Cardiac fibroblast (primary cell): ENCODE measurements at regions not wholly inside any gene's neighbourhood (a gene's known extent, or its start where the extent isn't known, plus 50 kb on each side); places are given as distances from the start of the nearest gene placed in this dataset.

Experiments
- DNase-seq, 2 donors: peaks; one replicate each; pipeline versions ENCODE4 v3.0.0 to v3.0.0-alpha.2; 2010; ENCODE audit warnings: low read depth in 2 of 2
- H3K4me3 ChIP-seq, 2 donors: replicated peaks in 1 of 2; 1 replicate in 1 of 2; 2 replicates in 1 of 2; pipeline ENCODE4 v1.5.1; 2011; ENCODE audit warnings: low read depth in 2 of 2, low read length in 2 of 2, mild to moderate bottlenecking in 2 of 2, moderate library complexity in 1 of 2
- CTCF ChIP-seq: IDR thresholded peaks from one replicate; pipeline ENCODE4 v1.5.1; 2011; ENCODE audit warnings: low read depth, mild to moderate bottlenecking, low read length, inconsistent platforms

- DNase-seq: peak; percentile 56 to 77
- TF ChIP-seq CTCF: no peak
- no peak overlapping the region for H3K4me3 ChIP-seq
Measured at GRCh38 chr13:73913079-73913740, 221.0 kb downstream of the KLF12 start.

- no peak overlapping the region for H3K4me3 ChIP-seq
- no peak for DNase-seq
- no peak for TF ChIP-seq CTCF
Measured at GRCh38 chr13:73911361-73911760, 222.8 kb downstream of the KLF12 start.

- DNase-seq: no peak
- no peak for TF ChIP-seq CTCF
- no peak overlapping the region for H3K4me3 ChIP-seq
Measured at GRCh38 chr13:73910733-73911132, 223.5 kb downstream of the KLF12 start.

- TF ChIP-seq CTCF: no peak
- no peak overlapping the region for H3K4me3 ChIP-seq
- no peak for DNase-seq
Measured at GRCh38 chr13:73908809-73909208, 225.4 kb downstream of the KLF12 start.

- DNase-seq: no peak
- TF ChIP-seq CTCF: no peak
- no peak overlapping the region for H3K4me3 ChIP-seq
Measured at GRCh38 chr13:73904625-73905024, 229.6 kb downstream of the KLF12 start.

- no peak overlapping the region for H3K4me3 ChIP-seq
- DNase-seq: no peak
- no peak for TF ChIP-seq CTCF
Measured at GRCh38 chr13:73903561-73903960, 230.6 kb downstream of the KLF12 start.

- no peak for DNase-seq
- TF ChIP-seq CTCF: no peak
- H3K4me3 ChIP-seq: no peak overlapping the region
Measured at GRCh38 chr13:73902847-73903246, 231.4 kb downstream of the KLF12 start.
